ENCODE measurements at regions not wholly inside any gene's neighbourhood (a gene's known extent, or its start where the extent isn't known, plus 50 kb on each side); places are given as distances from the start of the nearest gene placed in this dataset.

GRCh38 chr7:70935311-70935710 is 196.6 kb upstream of the GALNT17 start:
- TF ChIP-seq CTCF (IDR thresholded peaks at IDR 0.05; ENCODE audit: low read length) (no peak), EZH2 (optimal IDR thresholded peaks at IDR 0.05; ENCODE audit: low read depth, low read length) (no peak), EZH2phosphoT487 (IDR thresholded peaks at IDR 0.05; ENCODE audit: low read length) (no peak)

Measured in MM.1S (cell line).